Transverse colon (tissue), 4 donors: ENCODE measurements at regions not wholly inside any gene's neighbourhood (a gene's known extent, or its start where the extent isn't known, plus 50 kb on each side); places are given as distances from the start of the nearest gene placed in this dataset.

Experiments used
- DNase-seq: peaks from one replicate; pipeline ENCODE4 v3.0.0-alpha.2; 2019
- H3K27ac ChIP-seq, 4 donors: fragments of 200-600 bp; sonication (generic); 2 replicates each; pipeline ENCODE4 v1.5.1; 2016 to 2018; ENCODE audit warnings: inconsistent platforms in 4 of 4
- H3K27me3 ChIP-seq: fragments of 200-600 bp; sonication (generic); 2 replicates; pipeline ENCODE4 v1.5.1; 2017; ENCODE audit warnings: inconsistent platforms
- H3K36me3 ChIP-seq, 4 donors: fragments of 200-600 bp; sonication (generic); 2 replicates each; pipeline ENCODE4 v1.5.1; 2017 to 2019; ENCODE audit warnings: inconsistent platforms in 4 of 4
- H3K4me1 ChIP-seq, 4 donors: fragments of 200-600 bp; sonication (generic); 2 replicates each; pipeline ENCODE4 v1.5.1; 2017 to 2020; ENCODE audit warnings: inconsistent platforms in 4 of 4
- H3K4me3 ChIP-seq, 4 donors: fragments of 200-600 bp; sonication (generic); 1 replicate in 1 of 4; 2 replicates in 3 of 4; pipeline versions ENCODE4 v1.5.1 to v1.6.1; 2017 to 2019; ENCODE audit warnings: inconsistent platforms in 4 of 4
- H3K9me3 ChIP-seq, 2 donors: fragments of 200-600 bp; sonication (generic); 2 replicates each; pipeline ENCODE4 v1.5.1; 2017 to 2019; ENCODE audit warnings: inconsistent platforms in 2 of 2
- EP300 ChIP-seq: sonication (generic); formaldehyde crosslinking; IDR thresholded peaks from one replicate; pipeline ENCODE4 v1.6.1; 2017; ENCODE audit warnings: antibody characterized with exemption, low read depth
- POLR2A ChIP-seq: fragments of 450-650 bp; IDR thresholded peaks from one replicate; pipeline ENCODE4 v1.6.1; 2016; ENCODE audit warnings: antibody characterized with exemption, mild to moderate bottlenecking, moderate library complexity
- POLR2AphosphoS5 ChIP-seq, 3 donors: sonication (generic); formaldehyde crosslinking; IDR thresholded peaks; one replicate each; pipeline ENCODE4 v1.6.1; 2016; ENCODE audit warnings: antibody characterized with exemption in 3 of 3
- WGBS, 2 donors: methylation state at CpG; one replicate each; pipeline ENCODE4 v1.1.5; 2018; ENCODE audit warnings: low coverage in 1 of 2; 5-methylcytosine and 5-hydroxymethylcytosine counted together
- in situ Hi-C, 4 donors: fragments of 200-750 bp; cut with MboI; loops; one replicate each; pipeline versions ENCODE4 v1.15.0 to v1.15.1; 2017; ENCODE audit warnings: low sequenced_read_pairs in 3 of 4, low pct_ligation_motif_present in 1 of 4, low pct_unique_long_range_greater_than_20kb in 1 of 4
- intact Hi-C: fragments of 100-400 bp; cut with DNase I; formaldehyde crosslinking; loops from one replicate; pipeline ENCODE4 v1.15.1; 2023; ENCODE audit warnings: low total_unique reads
- TF ChIP-seq, protein P1 (sequence below), 5 experiments: fragments of 200-600 bp in 3 of 5; fragments of 450-650 bp in 2 of 5; sonication (generic) in 3 of 5; IDR thresholded peaks; 1 replicate in 2 of 5; 2 replicates in 3 of 5; pipeline ENCODE4 v1.5.1; 2016 to 2017; ENCODE audit warnings: antibody characterized with exemption in 5 of 5, inconsistent platforms in 3 of 5, mild to moderate bottlenecking in 2 of 5, moderate library complexity in 1 of 5

DNA sequence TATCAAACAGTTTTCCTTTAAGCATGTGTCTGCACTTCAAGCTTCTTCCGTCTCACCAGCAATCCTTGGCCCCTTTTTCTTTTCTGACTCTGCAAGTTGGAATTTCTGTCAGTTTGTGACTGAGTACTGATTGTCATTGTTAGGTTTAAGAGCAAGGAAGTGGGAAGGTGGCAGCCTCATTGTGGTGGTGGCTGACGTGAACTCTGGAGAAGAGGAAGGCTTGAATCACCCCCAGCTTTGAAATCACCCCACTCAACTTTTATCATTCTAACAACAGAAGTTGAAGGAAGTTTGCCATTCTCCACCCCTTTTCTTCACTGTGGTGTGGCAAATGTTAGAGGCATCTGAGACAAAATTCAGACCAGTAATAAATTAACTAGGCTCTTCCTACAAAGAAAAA lies 231.6 kb upstream of the AGTR1 start:
- Histone ChIP-seq H3K4me3 (no peak overlapping the region), H3K36me3 (no peaks in the 10 kb centered on the region), H3K4me1 (no peaks in the 10 kb centered on the region), H3K27ac (no peak overlapping the region), H3K27me3 (no peaks in the 10 kb centered on the region), H3K9me3 (no peaks in the 10 kb centered on the region)
- in situ Hi-C loops (no loop called here), intact Hi-C loops (no loop called here)
- TF ChIP-seq, protein P1, sequence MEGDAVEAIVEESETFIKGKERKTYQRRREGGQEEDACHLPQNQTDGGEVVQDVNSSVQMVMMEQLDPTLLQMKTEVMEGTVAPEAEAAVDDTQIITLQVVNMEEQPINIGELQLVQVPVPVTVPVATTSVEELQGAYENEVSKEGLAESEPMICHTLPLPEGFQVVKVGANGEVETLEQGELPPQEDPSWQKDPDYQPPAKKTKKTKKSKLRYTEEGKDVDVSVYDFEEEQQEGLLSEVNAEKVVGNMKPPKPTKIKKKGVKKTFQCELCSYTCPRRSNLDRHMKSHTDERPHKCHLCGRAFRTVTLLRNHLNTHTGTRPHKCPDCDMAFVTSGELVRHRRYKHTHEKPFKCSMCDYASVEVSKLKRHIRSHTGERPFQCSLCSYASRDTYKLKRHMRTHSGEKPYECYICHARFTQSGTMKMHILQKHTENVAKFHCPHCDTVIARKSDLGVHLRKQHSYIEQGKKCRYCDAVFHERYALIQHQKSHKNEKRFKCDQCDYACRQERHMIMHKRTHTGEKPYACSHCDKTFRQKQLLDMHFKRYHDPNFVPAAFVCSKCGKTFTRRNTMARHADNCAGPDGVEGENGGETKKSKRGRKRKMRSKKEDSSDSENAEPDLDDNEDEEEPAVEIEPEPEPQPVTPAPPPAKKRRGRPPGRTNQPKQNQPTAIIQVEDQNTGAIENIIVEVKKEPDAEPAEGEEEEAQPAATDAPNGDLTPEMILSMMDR (IDR thresholded peaks at IDR 0.05): no peak
- no peak for TF ChIP-seq POLR2AphosphoS5 (IDR thresholded peaks at IDR 0.05)
- TF ChIP-seq EP300: no peak
- no peak for TF ChIP-seq POLR2A
- 61 to 67% methylated on average over 2 of the region's 2 CpGs for WGBS, 2 donors
- no peak for DNase-seq

- no peaks in the 10 kb centered on the region for H3K27me3 ChIP-seq
- intact Hi-C loops: no loop called here
- no peaks in the 10 kb centered on the region for H3K4me1 ChIP-seq
- no peaks in the 10 kb centered on the region for H3K9me3 ChIP-seq
- DNase-seq: no peak
- no peak overlapping the region for H3K27ac ChIP-seq
- TF ChIP-seq, protein P1 (IDR thresholded peaks at IDR 0.05): no peak
- no peaks in the 10 kb centered on the region for H3K36me3 ChIP-seq
- in situ Hi-C loops: no loop called here
- H3K4me3 ChIP-seq: no peak overlapping the region
Measured at GRCh38 chr3:148466980-148467740, 230.5 kb upstream of the AGTR1 start.

- no peaks in the 10 kb centered on the region for H3K27me3 ChIP-seq
- WGBS, 2 donors: 70 to 88% methylated on average over 2 of the region's 2 CpGs
- H3K27ac ChIP-seq: no peak overlapping the region
- no peaks in the 10 kb centered on the region for H3K36me3 ChIP-seq
- H3K9me3 ChIP-seq: peaks cover 0 to 4% of the 10 kb centered on the region in 2 donors
- TF ChIP-seq POLR2A (no peak), EP300 (no peak)
- TF ChIP-seq, protein P1 (IDR thresholded peaks at IDR 0.05): no peak
- no peak overlapping the region for H3K4me3 ChIP-seq
- no peak for DNase-seq
- no peaks in the 10 kb centered on the region for H3K4me1 ChIP-seq
- in situ Hi-C loops (no loop called here), intact Hi-C loops (no loop called here)
Measured at GRCh38 chr3:148477375-148477774, 220.3 kb upstream of the AGTR1 start.

DNA sequence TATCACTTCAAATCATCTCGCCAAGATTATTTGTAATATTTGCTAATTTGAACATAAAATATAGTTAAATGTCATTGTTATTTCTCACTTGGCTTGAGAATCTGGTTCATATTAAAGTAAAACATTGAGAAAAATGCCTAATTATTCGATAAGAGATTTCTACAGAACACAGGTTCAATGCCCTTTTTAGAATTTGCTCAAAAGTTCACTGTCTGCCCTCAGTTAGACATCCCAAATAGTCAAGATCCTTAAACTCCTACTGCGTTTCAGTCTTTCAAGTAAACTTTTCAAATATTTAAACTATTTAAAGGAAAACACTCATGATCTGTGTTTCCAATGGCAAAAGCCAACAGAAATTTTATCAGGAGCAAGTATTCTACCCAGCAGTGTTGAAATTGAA lies 204.1 kb upstream of the AGTR1 start:
- Histone ChIP-seq H3K27ac (no peak overlapping the region), H3K36me3 (no peaks in the 10 kb centered on the region), H3K4me1 (no peaks in the 10 kb centered on the region), H3K9me3 (no peaks in the 10 kb centered on the region), H3K4me3 (no peak overlapping the region), H3K27me3 (no peaks in the 10 kb centered on the region)
- no peak for DNase-seq
- intact Hi-C loops (no loop called here), in situ Hi-C loops (no loop called here)
- TF ChIP-seq POLR2A: no peak
- TF ChIP-seq, protein P1 (IDR thresholded peaks at IDR 0.05): no peak
- no peak for TF ChIP-seq EP300
- TF ChIP-seq POLR2AphosphoS5 (IDR thresholded peaks at IDR 0.05): no peak
- 66 to 76% methylated on average over 3 of the region's 3 CpGs for WGBS, 2 donors
